Large intestine (tissue), 3 donors: ENCODE measurements at regions not wholly inside any gene's neighbourhood (a gene's known extent, or its start where the extent isn't known, plus 50 kb on each side); places are given as distances from the start of the nearest gene placed in this dataset.

Experiments
- DNase-seq, 2 donors: peaks; one replicate each; pipeline versions ENCODE4 v3.0.0 to v3.0.0-alpha.2; 2013
- H3K27ac ChIP-seq: one replicate; pipeline ENCODE4 v1.5.1; 2013; ENCODE audit warnings: low read length
- H3K27me3 ChIP-seq: 2 replicates; pipeline ENCODE4 v1.6.1; 2013; ENCODE audit warnings: low read length; ENCODE audit not compliant: control insufficient read depth, insufficient read depth
- H3K36me3 ChIP-seq: 2 replicates; pipeline ENCODE4 v1.6.1; 2013; ENCODE audit warnings: low read length; ENCODE audit not compliant: control insufficient read depth, insufficient read depth
- H3K4me1 ChIP-seq: one replicate; pipeline ENCODE4 v1.6.1; 2013; ENCODE audit warnings: low read length; ENCODE audit not compliant: control insufficient read depth, insufficient read depth
- H3K4me3 ChIP-seq: one replicate; pipeline ENCODE4 v1.5.1; 2013; ENCODE audit warnings: low read length
- H3K9me3 ChIP-seq: one replicate; pipeline ENCODE4 v1.6.1; 2013; ENCODE audit warnings: mild to moderate bottlenecking, low read depth, low read length, moderate library complexity; ENCODE audit not compliant: control insufficient read depth
- WGBS: methylation state at CpG from one replicate; pipeline ENCODE4 v1.1.5; 2013; ENCODE audit warnings: low lambda C conversion rate; ENCODE audit not compliant: insufficient coverage; 5-methylcytosine and 5-hydroxymethylcytosine counted together

DNA sequence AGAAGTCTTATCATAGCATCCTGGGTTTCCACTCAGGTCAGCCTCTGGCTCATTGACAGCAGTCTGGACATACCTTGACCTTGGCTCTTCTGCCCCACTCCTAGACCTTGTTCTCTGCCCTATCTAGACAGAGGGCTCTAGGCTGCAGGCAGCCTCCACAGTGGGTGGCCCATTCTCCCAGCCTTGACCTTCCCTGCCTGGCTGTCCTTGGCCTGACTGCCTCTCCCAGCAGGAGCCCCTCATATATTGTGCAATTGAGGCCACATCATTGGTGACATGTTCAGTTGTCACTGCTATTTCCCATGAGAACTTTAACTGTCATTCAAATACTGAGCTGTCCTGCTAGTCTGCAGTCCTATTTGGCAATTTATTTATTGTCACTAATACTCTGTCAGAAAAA lies 503.4 kb downstream of the PLXNA4 start:
- Histone ChIP-seq H3K4me1 (no peaks in the 10 kb centered on the region), H3K27me3 (peaks cover 25% of the 10 kb centered on the region), H3K9me3 (no peaks in the 10 kb centered on the region), H3K4me3 (no peak overlapping the region), H3K36me3 (no peaks in the 10 kb centered on the region), H3K27ac (no peak overlapping the region)
- DNase-seq: no peak

DNA sequence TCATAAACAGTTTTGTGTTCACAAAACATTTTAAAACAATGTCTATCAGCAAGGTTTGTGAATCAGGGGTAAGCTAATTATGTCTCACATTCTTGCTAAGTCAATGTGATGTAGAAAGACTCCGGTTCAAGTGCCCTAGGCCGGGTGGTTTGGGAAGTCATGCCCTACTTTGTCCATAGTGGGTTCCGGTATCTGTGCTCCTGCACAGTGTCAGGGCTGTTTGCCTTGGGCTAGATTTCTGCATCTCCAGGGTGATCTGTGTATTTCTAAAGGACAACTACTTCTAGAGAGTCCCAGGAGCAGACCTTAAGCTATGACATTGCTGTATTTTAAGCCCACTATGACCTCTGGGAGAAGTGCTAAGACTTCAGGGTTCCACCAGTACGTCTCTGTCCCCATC lies 504.1 kb downstream of the PLXNA4 start:
- Histone ChIP-seq H3K36me3 (no peaks in the 10 kb centered on the region), H3K27me3 (peaks cover 22% of the 10 kb centered on the region), H3K9me3 (no peaks in the 10 kb centered on the region), H3K4me3 (no peak overlapping the region), H3K4me1 (no peaks in the 10 kb centered on the region), H3K27ac (no peak overlapping the region)
- no peak for DNase-seq
- no CpG with 5 or more reads among the region's 4 CpGs for WGBS

DNA sequence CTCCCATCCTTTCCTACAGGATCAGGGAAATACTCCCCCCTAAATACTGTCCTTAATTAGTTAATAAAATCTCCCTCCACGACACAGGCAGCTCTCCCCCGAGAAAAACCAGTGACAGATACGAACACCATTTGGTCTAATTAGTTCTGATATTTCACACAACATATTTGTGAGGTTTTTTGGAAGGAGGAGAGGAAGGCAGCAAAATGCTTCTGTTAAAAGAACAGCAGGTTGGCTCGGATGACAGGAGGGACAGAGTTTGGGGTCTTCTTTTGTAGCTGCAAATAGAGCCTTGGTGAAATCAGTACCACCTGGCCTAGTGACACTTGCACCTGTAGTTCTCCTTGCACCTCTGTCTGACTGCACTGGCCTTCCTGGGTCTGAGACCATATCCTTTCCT lies 507.0 kb downstream of the PLXNA4 start:
- Histone ChIP-seq H3K4me1 (no peaks in the 10 kb centered on the region), H3K27me3 (peaks cover 4% of the 10 kb centered on the region), H3K27ac (no peak overlapping the region), H3K9me3 (no peaks in the 10 kb centered on the region), H3K4me3 (no peak overlapping the region), H3K36me3 (no peaks in the 10 kb centered on the region)
- DNase-seq: no peak
- WGBS: no CpG with 5 or more reads among the region's 4 CpGs

DNA sequence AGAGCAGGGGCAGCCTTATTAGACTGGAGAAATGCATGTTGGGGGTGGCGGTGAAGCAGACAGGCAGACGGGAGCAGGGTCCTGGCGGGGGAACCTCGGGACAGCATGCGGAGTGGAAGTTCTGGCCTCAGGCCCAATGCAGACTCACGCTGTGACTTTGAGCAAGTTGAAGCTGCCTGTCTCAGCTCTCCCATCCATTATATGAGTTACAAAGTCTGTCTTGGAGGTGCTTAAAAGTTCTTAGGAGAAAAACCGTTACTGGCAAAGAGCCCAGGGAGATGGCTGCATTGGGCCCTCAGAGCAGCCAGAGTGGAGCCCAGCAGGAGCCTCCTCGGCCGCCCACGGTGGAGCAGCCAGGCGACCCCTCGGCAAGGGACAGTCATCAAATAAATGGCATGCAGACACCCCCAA lies 509.5 kb downstream of the PLXNA4 start:
- H3K9me3 ChIP-seq: no peaks in the 10 kb centered on the region
- no peaks in the 10 kb centered on the region for H3K4me1 ChIP-seq
- DNase-seq: peak in 1 of 2 donors; percentile 7
- H3K27me3 ChIP-seq: peaks cover 7% of the 10 kb centered on the region
- no peak overlapping the region for H3K27ac ChIP-seq
- no peak overlapping the region for H3K4me3 ChIP-seq
- no peaks in the 10 kb centered on the region for H3K36me3 ChIP-seq
- WGBS: no CpG with 5 or more reads among the region's 12 CpGs

DNA sequence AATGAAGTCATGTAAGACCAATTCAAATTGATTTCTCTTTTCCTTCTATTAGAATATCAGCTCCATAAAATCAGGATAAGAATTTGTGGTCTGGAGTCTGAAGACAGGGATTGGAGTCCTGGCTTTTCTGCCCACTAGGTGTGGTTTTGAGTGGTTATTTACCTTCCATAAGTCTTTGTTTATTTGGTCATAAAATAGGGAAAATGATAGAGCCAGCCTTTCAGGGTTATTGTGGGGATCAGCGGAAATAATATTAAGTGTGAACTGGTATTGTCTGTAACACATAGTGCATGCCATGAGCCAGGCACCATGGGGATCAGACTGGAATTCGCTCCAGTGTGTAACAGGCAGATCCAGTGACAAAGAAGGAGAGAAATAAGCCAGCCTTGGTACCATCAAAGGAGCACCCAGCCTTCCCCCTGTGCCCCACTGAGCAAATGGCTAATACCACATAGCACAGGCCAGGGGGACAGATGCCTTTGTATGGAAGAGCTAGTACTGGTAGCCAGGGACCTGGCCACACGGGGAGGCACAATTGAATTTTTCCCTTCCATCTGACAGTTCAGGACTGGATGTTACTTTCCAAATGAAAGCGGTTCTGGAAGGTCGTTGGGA lies 509.7 kb upstream of the PODXL start:
- peaks cover 7% of the 10 kb centered on the region for H3K27me3 ChIP-seq
- DNase-seq: no peak
- no peaks in the 10 kb centered on the region for H3K4me1 ChIP-seq
- no peak overlapping the region for H3K27ac ChIP-seq
- no peaks in the 10 kb centered on the region for H3K36me3 ChIP-seq
- no peak overlapping the region for H3K4me3 ChIP-seq
- H3K9me3 ChIP-seq: no peaks in the 10 kb centered on the region
- no CpG with 5 or more reads among the region's 5 CpGs for WGBS

DNA sequence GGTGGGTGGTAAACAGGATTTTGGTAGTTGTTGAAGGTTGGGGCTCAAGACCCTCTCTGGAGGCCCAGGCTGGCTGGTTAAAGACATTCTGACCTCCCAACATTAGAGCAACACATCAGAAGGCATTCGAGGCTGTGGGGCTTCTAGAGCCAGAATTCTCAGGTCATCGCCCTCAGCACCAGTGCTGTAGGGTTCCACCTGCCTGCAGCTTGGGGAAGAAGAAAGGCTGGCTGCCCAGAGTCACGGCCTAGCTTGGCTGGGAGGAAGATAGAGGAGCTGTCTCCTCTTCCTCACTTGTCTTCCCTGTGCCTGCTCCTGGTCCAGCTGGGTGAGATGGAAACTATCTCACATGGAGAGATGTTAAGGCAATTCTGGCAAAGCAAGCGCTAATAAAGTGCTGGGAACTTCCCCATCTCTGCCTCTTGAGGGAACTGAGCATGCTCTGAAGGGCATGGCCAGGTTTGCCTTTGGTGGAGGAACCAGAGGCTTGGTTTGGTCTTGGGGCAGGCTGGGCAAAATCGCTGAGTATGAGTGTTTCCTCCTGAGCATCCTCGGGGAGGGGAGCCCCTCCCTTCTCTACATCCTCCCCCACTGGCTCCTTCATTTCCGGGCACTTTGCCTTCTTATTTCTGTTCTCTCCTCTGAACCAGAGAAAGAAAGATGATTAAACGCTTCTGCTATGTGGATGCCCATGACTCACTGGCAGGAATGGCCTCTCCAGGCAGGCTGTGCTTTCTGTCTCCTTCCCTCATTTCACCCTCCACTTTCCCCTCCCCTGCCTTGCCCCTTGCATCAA lies 509.0 kb upstream of the PODXL start:
- Histone ChIP-seq H3K27ac (no peak overlapping the region), H3K9me3 (no peaks in the 10 kb centered on the region), H3K4me1 (no peaks in the 10 kb centered on the region), H3K36me3 (no peaks in the 10 kb centered on the region), H3K27me3 (peaks cover 7% of the 10 kb centered on the region), H3K4me3 (no peak overlapping the region)
- peak in 1 of 2 donors; percentile 15 for DNase-seq
- WGBS: no CpG with 5 or more reads among the region's 8 CpGs

DNA sequence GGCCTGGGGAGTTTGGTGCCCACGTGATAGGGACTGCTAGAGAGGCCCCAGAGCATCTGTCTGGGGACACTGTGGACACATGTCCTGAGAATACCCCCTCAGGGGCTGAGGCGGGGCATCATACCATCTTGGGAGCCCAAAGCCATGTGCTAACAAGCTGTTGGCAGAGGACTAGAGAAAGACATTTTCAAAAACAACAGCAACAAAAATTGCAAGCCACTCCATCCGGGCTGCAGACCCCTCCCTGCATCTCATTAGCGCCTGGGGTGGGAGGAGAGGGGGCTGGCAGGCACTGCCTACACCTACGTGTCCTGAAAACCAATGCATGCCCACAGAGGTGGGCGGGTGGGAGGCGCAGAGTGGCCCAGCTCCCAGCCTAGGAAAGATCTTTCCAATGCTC lies 507.4 kb upstream of the PODXL start:
- no CpG with 5 or more reads among the region's 7 CpGs for WGBS
- Histone ChIP-seq H3K4me3 (no peak overlapping the region), H3K27ac (no peak overlapping the region), H3K36me3 (no peaks in the 10 kb centered on the region), H3K9me3 (no peaks in the 10 kb centered on the region), H3K27me3 (peaks cover 3% of the 10 kb centered on the region), H3K4me1 (no peaks in the 10 kb centered on the region)
- DNase-seq: no peak

DNA sequence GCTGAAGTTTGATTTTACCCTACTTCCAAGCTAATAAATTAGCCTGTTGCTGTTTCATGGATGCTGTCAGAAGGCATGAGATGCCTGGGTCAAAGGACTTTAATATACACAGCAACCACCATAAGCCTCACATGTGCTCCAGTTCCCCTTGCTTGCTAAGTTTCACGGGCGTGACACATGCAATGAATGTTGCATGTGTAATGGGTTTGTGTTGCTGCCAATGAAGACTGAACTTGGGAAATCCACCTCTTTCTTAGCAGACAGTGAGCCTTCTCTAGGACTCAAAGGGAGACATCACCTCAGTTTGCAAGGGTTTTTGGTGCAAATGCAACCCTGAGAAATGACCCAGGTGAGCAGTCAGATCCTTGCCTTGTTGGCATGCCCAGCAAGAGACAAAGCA lies 505.5 kb upstream of the PODXL start:
- Histone ChIP-seq H3K36me3 (no peaks in the 10 kb centered on the region), H3K4me1 (no peaks in the 10 kb centered on the region), H3K4me3 (no peak overlapping the region), H3K9me3 (no peaks in the 10 kb centered on the region), H3K27ac (no peak overlapping the region), H3K27me3 (peaks cover 3% of the 10 kb centered on the region)
- no CpG with 5 or more reads among the region's 2 CpGs for WGBS
- DNase-seq: no peak

DNA sequence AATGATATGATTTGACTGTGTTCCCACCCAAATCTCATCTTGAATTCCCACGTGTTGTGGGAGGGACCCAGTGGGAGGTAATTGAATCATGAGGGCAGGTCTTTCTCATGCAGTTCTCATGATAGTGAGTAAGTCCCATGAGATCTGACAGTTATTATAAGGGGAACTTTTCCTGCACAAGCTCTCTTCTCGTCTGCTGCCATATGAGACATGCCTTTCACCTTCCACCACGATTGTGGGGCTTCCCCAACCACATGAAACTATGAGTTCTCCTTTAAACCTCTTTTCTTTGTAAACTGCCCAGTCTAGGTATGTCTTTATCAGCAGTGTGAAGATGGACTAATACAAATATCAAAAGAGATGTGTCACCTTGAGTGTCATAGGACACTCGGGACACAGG lies 502.7 kb upstream of the PODXL start:
- Histone ChIP-seq H3K9me3 (no peaks in the 10 kb centered on the region), H3K4me1 (no peaks in the 10 kb centered on the region), H3K27ac (no peak overlapping the region), H3K27me3 (peaks cover 6% of the 10 kb centered on the region), H3K36me3 (no peaks in the 10 kb centered on the region), H3K4me3 (no peak overlapping the region)
- DNase-seq: no peak
- 93% methylated on average over 2 of the region's 4 CpGs for WGBS

DNA sequence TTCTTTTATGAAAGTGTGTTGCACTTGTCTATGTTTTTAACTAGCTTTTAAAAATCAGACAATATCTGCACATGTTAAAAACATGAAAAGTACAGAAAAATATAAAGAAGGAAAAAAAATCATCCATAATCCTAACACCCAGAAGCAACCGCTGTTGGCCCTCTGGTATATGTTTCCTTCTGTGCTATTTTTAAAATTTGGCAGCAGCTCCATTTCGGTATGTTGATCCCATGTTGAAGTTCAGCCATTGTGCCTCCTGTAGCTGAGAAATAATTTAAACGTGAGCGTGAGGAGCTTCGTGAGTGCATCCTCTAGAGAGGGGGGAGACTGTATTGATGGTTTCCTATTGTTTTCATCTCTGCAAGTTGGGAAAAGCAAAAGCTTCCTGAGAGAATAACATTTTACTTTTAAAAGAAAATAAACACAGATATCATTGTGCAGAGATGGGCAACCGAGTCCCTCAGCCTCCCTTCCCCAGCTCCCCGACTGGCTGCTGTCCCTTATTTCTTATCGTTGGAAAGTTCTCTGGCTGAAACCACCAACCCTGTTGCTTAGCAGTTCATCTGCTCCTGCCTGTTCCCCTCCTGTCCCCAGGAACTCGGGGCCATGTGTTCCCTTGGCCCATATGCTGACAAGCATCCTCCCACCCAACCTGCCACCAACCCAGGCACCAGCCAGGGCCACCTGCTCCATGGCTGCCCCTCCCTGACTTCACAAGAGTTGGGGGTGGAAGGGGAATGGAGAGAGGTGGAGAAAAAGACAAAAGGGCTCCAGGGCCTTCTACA lies 499.1 kb upstream of the PODXL start:
- H3K27ac ChIP-seq: no peak overlapping the region
- no peaks in the 10 kb centered on the region for H3K4me1 ChIP-seq
- H3K27me3 ChIP-seq: peaks cover 4% of the 10 kb centered on the region
- no peak for DNase-seq
- no peak overlapping the region for H3K4me3 ChIP-seq
- H3K9me3 ChIP-seq: no peaks in the 10 kb centered on the region
- no peaks in the 10 kb centered on the region for H3K36me3 ChIP-seq
- 90% methylated on average over 2 of the region's 9 CpGs for WGBS
